Endothelial cell of umbilical vein (primary cell): ENCODE measurements at regions not wholly inside any gene's neighbourhood (a gene's known extent, or its start where the extent isn't known, plus 50 kb on each side); places are given as distances from the start of the nearest gene placed in this dataset.

Experiments used
- BruUV-seq: library from RNA; stranded (reverse); fragments of 400-500 nt; replicated peaks from 2 replicates; lab custom pipeline; 2021; lab: Mats Ljungman, UMichigan
- CTCF ChIA-PET: fragments of 300-600, 350-600 bp; sonication (Branson Sonifier 250); formaldehyde crosslinking; loops from one replicate; lab custom pipeline; 2021; ENCODE audit warnings: antibody characterized with exemption, inconsistent platforms; lab: Charles Lee
- POLR2A ChIA-PET: fragments of 300-600, 350-600 bp; sonication (Branson Sonifier 250); formaldehyde crosslinking; loops from one replicate; lab custom pipeline; 2021; ENCODE audit warnings: antibody characterized with exemption, inconsistent platforms; lab: Charles Lee
- DNase-seq: peaks from one replicate; pipeline ENCODE4 v3.0.0-alpha.2; 2011; ENCODE audit warnings: low read depth, low spot score
- FAIRE-seq: peaks from 2 replicates; lab custom pipeline; 2011; peaks lifted over from hg19 to GRCh38; lab: Jason Lieb, UNC
- H2AFZ ChIP-seq: 2 replicates; pipeline ENCODE4 v1.6.0; 2012; ENCODE audit warnings: low read depth, low read length, control low read depth, inconsistent platforms
- H3K27ac ChIP-seq: 2 replicates; pipeline ENCODE4 v1.5.1; 2011; ENCODE audit warnings: low read depth, mild to moderate bottlenecking, control low read depth, low read length, moderate library complexity; ENCODE audit not compliant: insufficient read depth
- H3K27me3 ChIP-seq, 2 experiments: 2 replicates each; pipeline versions ENCODE4 v1.6.0 to v1.6.1; 2011; ENCODE audit warnings: low read length in 2 of 2, mixed read lengths in 1 of 2; ENCODE audit not compliant: control insufficient read depth in 2 of 2, insufficient read depth in 2 of 2
- H3K36me3 ChIP-seq, 2 experiments: 2 replicates in 1 of 2; 3 replicates in 1 of 2; pipeline ENCODE4 v1.5.1; 2011; ENCODE audit warnings: low read length in 2 of 2, mild to moderate bottlenecking in 1 of 2, moderate library complexity in 1 of 2; ENCODE audit not compliant: control insufficient read depth in 2 of 2, insufficient read depth in 2 of 2; ENCODE audit errors: extremely low read depth in 1 of 2
- H3K4me1 ChIP-seq: 3 replicates; pipeline ENCODE4 v1.5.1; 2011; ENCODE audit warnings: mild to moderate bottlenecking, low read length; ENCODE audit not compliant: control insufficient read depth, insufficient read depth; ENCODE audit errors: extremely low read depth
- H3K4me2 ChIP-seq: 2 replicates; pipeline ENCODE4 v1.6.1; 2011; ENCODE audit warnings: low read length, control low read depth, mixed read lengths; ENCODE audit not compliant: insufficient read depth
- H3K4me3 ChIP-seq, 3 experiments: fragments of 200-600 bp in 1 of 3; sonication (generic), shearing (Covaris generic) in 1 of 3; replicated peaks in 1 of 3; 2 replicates each; pipeline ENCODE4 v1.5.1; 2011 to 2016; ENCODE audit warnings: control low read depth in 3 of 3, low read length in 3 of 3, mild to moderate bottlenecking in 2 of 3, inconsistent platforms in 1 of 3, low read depth in 1 of 3, moderate library complexity in 1 of 3; ENCODE audit not compliant: insufficient read depth in 1 of 3
- H3K79me2 ChIP-seq: 2 replicates; pipeline ENCODE4 v1.6.0; 2012; ENCODE audit warnings: low read length, inconsistent platforms; ENCODE audit not compliant: control insufficient read depth, insufficient read depth
- H3K9ac ChIP-seq: replicated peaks from 2 replicates; pipeline ENCODE3; 2011; ENCODE audit warnings: low read length, control low read depth; ENCODE audit not compliant: insufficient read depth; ENCODE audit errors: extremely low read depth
- H3K9me1 ChIP-seq: replicated peaks from 3 replicates; pipeline ENCODE4 v1.6.0; 2011; ENCODE audit warnings: mild to moderate bottlenecking, low read length; ENCODE audit not compliant: control insufficient read depth, insufficient read depth; ENCODE audit errors: extremely low read depth
- H3K9me3 ChIP-seq: replicated peaks from 2 replicates; pipeline ENCODE4 v1.5.1; 2012; ENCODE audit warnings: low read length, inconsistent platforms; ENCODE audit not compliant: control insufficient read depth, insufficient read depth
- H4K20me1 ChIP-seq: replicated peaks from 2 replicates; pipeline ENCODE3; 2011; ENCODE audit warnings: mild to moderate bottlenecking, low read length; ENCODE audit not compliant: control insufficient read depth, insufficient read depth; ENCODE audit errors: extremely low read depth
- EZH2 ChIP-seq: IDR thresholded peaks from 2 replicates; pipeline ENCODE4 v1.6.1; 2012; ENCODE audit warnings: borderline replicate concordance, low read depth, mild to moderate bottlenecking, moderate library complexity, low read length, inconsistent platforms; ENCODE audit not compliant: severe bottlenecking
- FOS ChIP-seq: IDR thresholded peaks from 2 replicates; pipeline ENCODE4 v1.6.1; 2011; ENCODE audit warnings: mild to moderate bottlenecking, low read length, moderate library complexity, borderline replicate concordance; ENCODE audit not compliant: insufficient read depth
- GATA2 ChIP-seq: IDR thresholded peaks from 2 replicates; pipeline ENCODE4 v1.7.0; 2011; ENCODE audit warnings: low read depth, mild to moderate bottlenecking, moderate library complexity, mixed read lengths, low read length; ENCODE audit not compliant: insufficient read length, insufficient read depth
- JUN ChIP-seq: IDR thresholded peaks from 2 replicates; pipeline ENCODE4 v1.6.1; 2011; ENCODE audit warnings: borderline replicate concordance, low read depth; ENCODE audit not compliant: insufficient read length, insufficient read depth
- POLR2A ChIP-seq: IDR thresholded peaks from 2 replicates; pipeline ENCODE4 v1.6.1; 2012; ENCODE audit warnings: low read depth, mild to moderate bottlenecking, control low read depth, low read length
- POLR2AphosphoS5 ChIP-seq: IDR thresholded peaks from 2 replicates; pipeline ENCODE4 v1.6.1; 2012; ENCODE audit warnings: low read depth, mild to moderate bottlenecking, control low read depth, low read length, moderate library complexity; ENCODE audit not compliant: insufficient read depth
- dilution Hi-C: fragments of 300-500 bp; cut with MboI; formaldehyde crosslinking; loops from one replicate; pipeline ENCODE4 v1.15.0; 2019; ENCODE audit warnings: low sequenced_read_pairs; ENCODE audit not compliant: extremely low pct_ligation_motif_present
- intact Hi-C: fragments of 100-400 bp; cut with micrococcal nuclease; formaldehyde crosslinking; loops from one replicate; pipeline ENCODE4 v1.10.0; 2022

- Histone ChIP-seq H3K27ac (no peak overlapping the region), H3K79me2 (no peaks in the 10 kb centered on the region), H3K4me1 (peaks cover 28% of the 10 kb centered on the region), H3K4me2 (no peak overlapping the region), H4K20me1 (no peaks in the 10 kb centered on the region), H2AFZ (no peak overlapping the region), H3K4me3 (no peak overlapping the region), H3K9me3 (no peaks in the 10 kb centered on the region), H3K27me3 (no peaks in the 10 kb centered on the region), H3K9ac (no peak overlapping the region), H3K9me1 (no peaks in the 10 kb centered on the region), H3K36me3 (no peaks in the 10 kb centered on the region)
- FAIRE-seq, result no peak
- CTCF ChIA-PET, result interaction anchor here (1.0 kb wide), 1 partner anchor 20 kb away, joined by 3 read pairs; no protein-coding TSS in a partner anchor
- dilution Hi-C loops (no loop called here), intact Hi-C loops (no loop called here)
- DNase-seq, result no peak
- no TSS peak for BruUV-seq
- POLR2A ChIA-PET, result no interaction called here
- no peak for TF ChIP-seq JUN
Measured at GRCh38 chr1:54459726-54460191, 53.6 kb upstream of the SSBP3 start.

GRCh38 chr1:54459140-54459539 is 52.9 kb upstream of the SSBP3 start:
- H2AFZ ChIP-seq, result peak overlapping the region; percentile 23
- intact Hi-C loops (no loop called here), dilution Hi-C loops (no loop called here)
- no peaks in the 10 kb centered on the region for H3K27me3 ChIP-seq
- DNase-seq, result no peak
- no peaks in the 10 kb centered on the region for H3K9me3 ChIP-seq
- no TSS peak for BruUV-seq
- H3K4me1 ChIP-seq, result peaks cover 22% of the 10 kb centered on the region
- no peak overlapping the region for H3K4me2 ChIP-seq
- no peaks in the 10 kb centered on the region for H4K20me1 ChIP-seq
- no peak overlapping the region for H3K9ac ChIP-seq
- POLR2A ChIA-PET, result no interaction called here
- no peaks in the 10 kb centered on the region for H3K36me3 ChIP-seq
- TF ChIP-seq FOS (no peak), GATA2 (no peak), EZH2 (no peak), POLR2AphosphoS5 (no peak), POLR2A (no peak), JUN (no peak)
- H3K4me3 ChIP-seq, result no peak overlapping the region
- CTCF ChIA-PET, result no interaction called here
- no peaks in the 10 kb centered on the region for H3K79me2 ChIP-seq
- no peak overlapping the region for H3K27ac ChIP-seq
- no peaks in the 10 kb centered on the region for H3K9me1 ChIP-seq
- no peak for FAIRE-seq
